MCF 10A (cell line): ENCODE measurements at regions not wholly inside any gene's neighbourhood (a gene's known extent, or its start where the extent isn't known, plus 50 kb on each side); places are given as distances from the start of the nearest gene placed in this dataset.

Experiments used
- BruUV-seq: library from RNA; stranded (reverse); fragments of 400-500 nt; replicated peaks from 2 replicates; lab custom pipeline; 2021; lab: Mats Ljungman, UMichigan
- CTCF ChIA-PET: fragments of 300-600 bp; sonication (Branson Sonifier 250); formaldehyde crosslinking; extraction: SDS; loops from one replicate; lab custom pipeline; 2021; ENCODE audit warnings: antibody characterized with exemption, inconsistent platforms; lab: Yijun Ruan, JAX
- POLR2A ChIA-PET: fragments of 300-600, 350-650 bp; sonication (Branson Sonifier 250); formaldehyde crosslinking; extraction: SDS; loops from one replicate; lab custom pipeline; 2020; ENCODE audit warnings: antibody characterized with exemption, inconsistent platforms; lab: Yijun Ruan, JAX
- DNase-seq: peaks from one replicate; pipeline ENCODE4 v3.0.0-alpha.2; 2018; ENCODE audit not compliant: unreplicated experiment
- H3K27ac Mint-ChIP-seq: one replicate; pipeline ENCODE4 v1.8.0; 2022; ENCODE audit warnings: mild to moderate bottlenecking, low read depth, mixed read lengths; ENCODE audit not compliant: unreplicated experiment
- H3K27me3 Mint-ChIP-seq: one replicate; pipeline ENCODE4 v1.8.0; 2022; ENCODE audit warnings: mixed read lengths; ENCODE audit not compliant: insufficient read depth, unreplicated experiment
- H3K36me3 Mint-ChIP-seq: one replicate; pipeline ENCODE4 v1.8.0; 2022; ENCODE audit warnings: mild to moderate bottlenecking, moderate library complexity, mixed read lengths; ENCODE audit not compliant: insufficient read depth, unreplicated experiment
- H3K4me1 Mint-ChIP-seq: one replicate; pipeline ENCODE4 v1.8.0; 2022; ENCODE audit warnings: mixed read lengths; ENCODE audit not compliant: insufficient read depth, unreplicated experiment
- H3K4me3 Mint-ChIP-seq: one replicate; pipeline ENCODE4 v1.8.0; 2022; ENCODE audit warnings: mild to moderate bottlenecking, moderate library complexity, mixed read lengths; ENCODE audit not compliant: unreplicated experiment
- H3K9me3 Mint-ChIP-seq: one replicate; pipeline ENCODE4 v1.8.0; 2022; ENCODE audit warnings: mixed read lengths; ENCODE audit not compliant: unreplicated experiment
- CTCF ChIP-seq: fragments of 200-600 bp; IDR thresholded peaks from one replicate; pipeline ENCODE4 v1.8.0; 2022; ENCODE audit warnings: antibody characterized with exemption, mild to moderate bottlenecking; ENCODE audit not compliant: unreplicated experiment
- intact Hi-C: fragments of 100-400 bp; cut with micrococcal nuclease; formaldehyde crosslinking; loops from 2 replicates; pipeline ENCODE4 v1.14.1; 2022

GRCh38 chr4:14465057-14465456 is 537.2 kb upstream of the CPEB2 start:
- Mint-ChIP-seq H3K36me3 (no peaks in the 10 kb centered on the region), H3K4me3 (no peak overlapping the region), H3K27ac (no peak overlapping the region), H3K27me3 (no peaks in the 10 kb centered on the region), H3K9me3 (no peaks in the 10 kb centered on the region), H3K4me1 (no peaks in the 10 kb centered on the region)
- DNase-seq, result no peak
- CTCF ChIA-PET, result no interaction called here
- intact Hi-C loops, result no loop called here
- no TSS peak for BruUV-seq
- TF ChIP-seq CTCF, result no peak
- POLR2A ChIA-PET, result no interaction called here

- no peak overlapping the region for H3K27ac Mint-ChIP-seq
- no peaks in the 10 kb centered on the region for H3K4me1 Mint-ChIP-seq
- no peaks in the 10 kb centered on the region for H3K9me3 Mint-ChIP-seq
- no peaks in the 10 kb centered on the region for H3K27me3 Mint-ChIP-seq
- no peak overlapping the region for H3K4me3 Mint-ChIP-seq
- BruUV-seq, result no TSS peak
- no peaks in the 10 kb centered on the region for H3K36me3 Mint-ChIP-seq
- intact Hi-C loops, result no loop called here
- ChIA-PET CTCF (no interaction called here), POLR2A (no interaction called here)
- no peak for DNase-seq
- no peak for TF ChIP-seq CTCF
Observed at GRCh38 chr4:14465507-14465906, 536.8 kb upstream of the CPEB2 start.

GRCh38 chr4:14478504-14478903 is 523.8 kb upstream of the CPEB2 start:
- no TSS peak for BruUV-seq
- TF ChIP-seq CTCF, result no peak
- Mint-ChIP-seq H3K9me3 (no peaks in the 10 kb centered on the region), H3K4me1 (no peaks in the 10 kb centered on the region), H3K27me3 (no peaks in the 10 kb centered on the region), H3K27ac (no peak overlapping the region), H3K36me3 (no peaks in the 10 kb centered on the region), H3K4me3 (no peak overlapping the region)
- CTCF ChIA-PET, result no interaction called here
- no peak for DNase-seq
- POLR2A ChIA-PET, result interaction anchor here (0.7 kb wide), 1 partner anchor 314 kb away, joined by 3 read pairs; no protein-coding TSS in a partner anchor
- intact Hi-C loops, result no loop called here

GRCh38 chr4:14496408-14496807 is 505.9 kb upstream of the CPEB2 start:
- BruUV-seq, result no TSS peak
- peaks cover 10% of the 10 kb centered on the region for H3K4me1 Mint-ChIP-seq
- no peak for DNase-seq
- POLR2A ChIA-PET, result no interaction called here
- no peak overlapping the region for H3K27ac Mint-ChIP-seq
- TF ChIP-seq CTCF, result no peak
- intact Hi-C loops, result no loop called here
- H3K4me3 Mint-ChIP-seq, result no peak overlapping the region
- CTCF ChIA-PET, result interaction anchor here (1.0 kb wide), 1 partner anchor 157 kb away, joined by 3 read pairs; no protein-coding TSS in a partner anchor
- H3K27me3 Mint-ChIP-seq, result no peaks in the 10 kb centered on the region
- H3K36me3 Mint-ChIP-seq, result no peaks in the 10 kb centered on the region
- H3K9me3 Mint-ChIP-seq, result no peaks in the 10 kb centered on the region
